Neural cell (in vitro differentiated cells): ENCODE measurements at regions not wholly inside any gene's neighbourhood (a gene's known extent, or its start where the extent isn't known, plus 50 kb on each side); places are given as distances from the start of the nearest gene placed in this dataset.

ENCODE experiments used
- H2AFZ ChIP-seq: fragments of 200-600, 300-800 bp; sonication (generic), shearing (Covaris generic); 2 replicates; pipeline ENCODE4 v1.6.0; 2014; ENCODE audit warnings: low read depth, mild to moderate bottlenecking, antibody characterized with exemption, low read length, moderate library complexity
- H3F3A ChIP-seq: fragments of 200-600 bp; shearing (Covaris generic); 2 replicates; pipeline ENCODE4 v1.6.1; 2016; ENCODE audit warnings: mild to moderate bottlenecking, moderate library complexity, mixed read lengths, antibody characterized with exemption, low read length; ENCODE audit not compliant: insufficient read depth, poor library complexity, severe bottlenecking
- H3K27ac ChIP-seq: fragments of 200-600, 300-800 bp; sonication (generic), shearing (Covaris generic); 2 replicates; pipeline ENCODE4 v1.5.1; 2014; ENCODE audit warnings: mild to moderate bottlenecking, low read length, moderate library complexity
- H3K27me3 ChIP-seq: fragments of 300-800, 200-600 bp; sonication (generic), shearing (Covaris generic); 2 replicates; pipeline ENCODE4 v1.6.0; 2014; ENCODE audit warnings: mild to moderate bottlenecking, low read depth, low read length, moderate library complexity; ENCODE audit not compliant: insufficient read depth
- H3K36me3 ChIP-seq: fragments of 300-800, 200-600 bp; sonication (generic), shearing (Covaris generic); 2 replicates; pipeline ENCODE4 v1.5.1; 2014; ENCODE audit warnings: mild to moderate bottlenecking, antibody characterized with exemption, low read length, moderate library complexity; ENCODE audit not compliant: insufficient read depth
- H3K4me2 ChIP-seq: fragments of 300-800, 200-600 bp; sonication (generic), shearing (Covaris generic); 2 replicates; pipeline ENCODE4 v1.6.0; 2014; ENCODE audit warnings: mild to moderate bottlenecking, low read length
- H3K4me3 ChIP-seq: fragments of 300-800, 200-600 bp; sonication (generic), shearing (Covaris generic); 2 replicates; pipeline ENCODE4 v1.5.1; 2014; ENCODE audit warnings: mild to moderate bottlenecking, low read length, moderate library complexity
- H3K79me2 ChIP-seq: fragments of 200-600 bp; shearing (Covaris generic); replicated peaks from 2 replicates; pipeline ENCODE4 v1.6.0; 2014; ENCODE audit warnings: mild to moderate bottlenecking, low read length, moderate library complexity; ENCODE audit not compliant: insufficient read depth
- H3K9ac ChIP-seq: fragments of 300-800, 200-600 bp; sonication (generic), shearing (Covaris generic); 2 replicates; pipeline ENCODE4 v1.6.1; 2016; ENCODE audit warnings: mild to moderate bottlenecking, low read length, mixed read lengths
- H3K9me2 ChIP-seq: fragments of 200-600 bp; shearing (Covaris generic); 2 replicates; pipeline ENCODE4 v1.6.1; 2016; ENCODE audit warnings: mild to moderate bottlenecking, low read length, mixed read lengths; ENCODE audit not compliant: insufficient read depth
- H3K9me3 ChIP-seq: fragments of 200-600, 300-800 bp; sonication (generic), shearing (Covaris generic); 2 replicates; pipeline ENCODE4 v1.6.1; 2016; ENCODE audit warnings: mild to moderate bottlenecking, mixed run types, low read length, moderate library complexity, mixed read lengths
- H4K20me1 ChIP-seq: fragments of 200-600 bp; shearing (Covaris generic); 2 replicates; pipeline ENCODE4 v1.6.1; 2016; ENCODE audit warnings: mild to moderate bottlenecking, mixed run types; ENCODE audit not compliant: insufficient read depth
- EP300 ChIP-seq: fragments of 450-650 bp; conservative IDR thresholded peaks from 2 replicates; pipeline ENCODE4 v1.6.1; 2014; ENCODE audit warnings: antibody characterized with exemption, mild to moderate bottlenecking, moderate library complexity; ENCODE audit not compliant: poor library complexity, severe bottlenecking
- EZH2 ChIP-seq: fragments of 200-600, 300-800 bp; shearing (Covaris generic), sonication (generic); IDR thresholded peaks from 2 replicates; pipeline ENCODE4 v1.6.1; 2014; ENCODE audit warnings: antibody characterized with exemption, low read length, borderline replicate concordance, mild to moderate bottlenecking; ENCODE audit not compliant: insufficient read depth, poor library complexity, severe bottlenecking
- MXI1 ChIP-seq: fragments of 450-650 bp; conservative IDR thresholded peaks from 2 replicates; pipeline ENCODE4 v1.6.1; 2014; ENCODE audit warnings: antibody characterized with exemption, mild to moderate bottlenecking; ENCODE audit not compliant: poor library complexity, severe bottlenecking
- POLR2AphosphoS5 ChIP-seq: IDR thresholded peaks from 2 replicates; pipeline ENCODE4 v1.6.1; 2012
- RAD21 ChIP-seq: fragments of 450-650 bp; conservative IDR thresholded peaks from 2 replicates; pipeline ENCODE4 v1.6.1; 2014; ENCODE audit warnings: antibody characterized with exemption, mild to moderate bottlenecking, moderate library complexity
- SMC3 ChIP-seq: fragments of 450-650 bp; conservative IDR thresholded peaks from 2 replicates; pipeline ENCODE4 v1.6.1; 2014; ENCODE audit warnings: antibody characterized with exemption, mild to moderate bottlenecking, moderate library complexity; ENCODE audit not compliant: poor library complexity
- TAF1 ChIP-seq: IDR thresholded peaks from 2 replicates; pipeline ENCODE4 v1.6.1; 2012; ENCODE audit warnings: low read depth
- TF ChIP-seq, protein P1 (sequence below): fragments of 450-650 bp; IDR thresholded peaks from 2 replicates; pipeline ENCODE4 v1.5.1; 2014; ENCODE audit warnings: antibody characterized with exemption, mild to moderate bottlenecking, moderate library complexity; ENCODE audit not compliant: poor library complexity, severe bottlenecking
- TF ChIP-seq, protein P2 (sequence below): IDR thresholded peaks from 2 replicates; pipeline ENCODE4 v1.6.1; 2012; ENCODE audit warnings: borderline replicate concordance

- H3K36me3 ChIP-seq, result no peaks in the 10 kb centered on the region
- H3F3A ChIP-seq, result no peaks in the 10 kb centered on the region
- no peak overlapping the region for H3K4me2 ChIP-seq
- no peaks in the 10 kb centered on the region for H3K9me3 ChIP-seq
- no peaks in the 10 kb centered on the region for H4K20me1 ChIP-seq
- H2AFZ ChIP-seq, result no peak overlapping the region
- H3K4me3 ChIP-seq, result no peak overlapping the region
- no peaks in the 10 kb centered on the region for H3K27me3 ChIP-seq
- no peaks in the 10 kb centered on the region for H3K9me2 ChIP-seq
- no peaks in the 10 kb centered on the region for H3K79me2 ChIP-seq
- no peak overlapping the region for H3K9ac ChIP-seq
- H3K27ac ChIP-seq, result no peak overlapping the region
- no peak for TF ChIP-seq EP300
- TF ChIP-seq TAF1, result no peak
- TF ChIP-seq RAD21, result no peak
- TF ChIP-seq, protein P1, sequence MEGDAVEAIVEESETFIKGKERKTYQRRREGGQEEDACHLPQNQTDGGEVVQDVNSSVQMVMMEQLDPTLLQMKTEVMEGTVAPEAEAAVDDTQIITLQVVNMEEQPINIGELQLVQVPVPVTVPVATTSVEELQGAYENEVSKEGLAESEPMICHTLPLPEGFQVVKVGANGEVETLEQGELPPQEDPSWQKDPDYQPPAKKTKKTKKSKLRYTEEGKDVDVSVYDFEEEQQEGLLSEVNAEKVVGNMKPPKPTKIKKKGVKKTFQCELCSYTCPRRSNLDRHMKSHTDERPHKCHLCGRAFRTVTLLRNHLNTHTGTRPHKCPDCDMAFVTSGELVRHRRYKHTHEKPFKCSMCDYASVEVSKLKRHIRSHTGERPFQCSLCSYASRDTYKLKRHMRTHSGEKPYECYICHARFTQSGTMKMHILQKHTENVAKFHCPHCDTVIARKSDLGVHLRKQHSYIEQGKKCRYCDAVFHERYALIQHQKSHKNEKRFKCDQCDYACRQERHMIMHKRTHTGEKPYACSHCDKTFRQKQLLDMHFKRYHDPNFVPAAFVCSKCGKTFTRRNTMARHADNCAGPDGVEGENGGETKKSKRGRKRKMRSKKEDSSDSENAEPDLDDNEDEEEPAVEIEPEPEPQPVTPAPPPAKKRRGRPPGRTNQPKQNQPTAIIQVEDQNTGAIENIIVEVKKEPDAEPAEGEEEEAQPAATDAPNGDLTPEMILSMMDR, result no peak
- TF ChIP-seq, protein P2, sequence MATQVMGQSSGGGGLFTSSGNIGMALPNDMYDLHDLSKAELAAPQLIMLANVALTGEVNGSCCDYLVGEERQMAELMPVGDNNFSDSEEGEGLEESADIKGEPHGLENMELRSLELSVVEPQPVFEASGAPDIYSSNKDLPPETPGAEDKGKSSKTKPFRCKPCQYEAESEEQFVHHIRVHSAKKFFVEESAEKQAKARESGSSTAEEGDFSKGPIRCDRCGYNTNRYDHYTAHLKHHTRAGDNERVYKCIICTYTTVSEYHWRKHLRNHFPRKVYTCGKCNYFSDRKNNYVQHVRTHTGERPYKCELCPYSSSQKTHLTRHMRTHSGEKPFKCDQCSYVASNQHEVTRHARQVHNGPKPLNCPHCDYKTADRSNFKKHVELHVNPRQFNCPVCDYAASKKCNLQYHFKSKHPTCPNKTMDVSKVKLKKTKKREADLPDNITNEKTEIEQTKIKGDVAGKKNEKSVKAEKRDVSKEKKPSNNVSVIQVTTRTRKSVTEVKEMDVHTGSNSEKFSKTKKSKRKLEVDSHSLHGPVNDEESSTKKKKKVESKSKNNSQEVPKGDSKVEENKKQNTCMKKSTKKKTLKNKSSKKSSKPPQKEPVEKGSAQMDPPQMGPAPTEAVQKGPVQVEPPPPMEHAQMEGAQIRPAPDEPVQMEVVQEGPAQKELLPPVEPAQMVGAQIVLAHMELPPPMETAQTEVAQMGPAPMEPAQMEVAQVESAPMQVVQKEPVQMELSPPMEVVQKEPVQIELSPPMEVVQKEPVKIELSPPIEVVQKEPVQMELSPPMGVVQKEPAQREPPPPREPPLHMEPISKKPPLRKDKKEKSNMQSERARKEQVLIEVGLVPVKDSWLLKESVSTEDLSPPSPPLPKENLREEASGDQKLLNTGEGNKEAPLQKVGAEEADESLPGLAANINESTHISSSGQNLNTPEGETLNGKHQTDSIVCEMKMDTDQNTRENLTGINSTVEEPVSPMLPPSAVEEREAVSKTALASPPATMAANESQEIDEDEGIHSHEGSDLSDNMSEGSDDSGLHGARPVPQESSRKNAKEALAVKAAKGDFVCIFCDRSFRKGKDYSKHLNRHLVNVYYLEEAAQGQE, result no peak
- no peak for TF ChIP-seq POLR2AphosphoS5
- no peak for TF ChIP-seq MXI1
- no peak for TF ChIP-seq SMC3
- no peak for TF ChIP-seq EZH2
Observed at GRCh38 chr20:60212695-60213094, 254.5 kb downstream of the CDH26 start.

- Histone ChIP-seq H3K36me3 (no peaks in the 10 kb centered on the region), H4K20me1 (no peaks in the 10 kb centered on the region), H3K4me2 (no peak overlapping the region), H3K79me2 (no peaks in the 10 kb centered on the region), H3K27me3 (no peaks in the 10 kb centered on the region), H3K9me2 (no peaks in the 10 kb centered on the region), H2AFZ (no peak overlapping the region), H3K9ac (no peak overlapping the region), H3K27ac (no peak overlapping the region), H3K4me3 (no peak overlapping the region), H3F3A (no peaks in the 10 kb centered on the region), H3K9me3 (no peaks in the 10 kb centered on the region)
- TF ChIP-seq RAD21 (no peak), SMC3 (no peak), MXI1 (no peak), EZH2 (no peak), POLR2AphosphoS5 (no peak), TAF1 (no peak), EP300 (no peak)
- TF ChIP-seq, protein P1, result no peak
- TF ChIP-seq, protein P2, result no peak
Observed at GRCh38 chr20:60213126-60213893, 255.1 kb downstream of the CDH26 start.
